Endothelial cell of umbilical vein (primary cell): ENCODE measurements at regions not wholly inside any gene's neighbourhood (a gene's known extent, or its start where the extent isn't known, plus 50 kb on each side); places are given as distances from the start of the nearest gene placed in this dataset.

Experiments used
- EZH2 ChIP-seq: IDR thresholded peaks from 2 replicates; pipeline ENCODE4 v1.6.1; 2012; ENCODE audit warnings: borderline replicate concordance, low read depth, mild to moderate bottlenecking, moderate library complexity, low read length, inconsistent platforms; ENCODE audit not compliant: severe bottlenecking
- FOS ChIP-seq: IDR thresholded peaks from 2 replicates; pipeline ENCODE4 v1.6.1; 2011; ENCODE audit warnings: mild to moderate bottlenecking, low read length, moderate library complexity, borderline replicate concordance; ENCODE audit not compliant: insufficient read depth
- GATA2 ChIP-seq: IDR thresholded peaks from 2 replicates; pipeline ENCODE4 v1.7.0; 2011; ENCODE audit warnings: low read depth, mild to moderate bottlenecking, moderate library complexity, mixed read lengths, low read length; ENCODE audit not compliant: insufficient read length, insufficient read depth
- JUN ChIP-seq: IDR thresholded peaks from 2 replicates; pipeline ENCODE4 v1.6.1; 2011; ENCODE audit warnings: borderline replicate concordance, low read depth; ENCODE audit not compliant: insufficient read length, insufficient read depth
- MAX ChIP-seq: IDR thresholded peaks from 2 replicates; pipeline ENCODE4 v1.6.1; 2011; ENCODE audit not compliant: insufficient read depth, insufficient read length
- MYC ChIP-seq: IDR thresholded peaks from one replicate; pipeline ENCODE4 v1.6.1; 2011; ENCODE audit warnings: mild to moderate bottlenecking, low read depth, low read length
- POLR2A ChIP-seq: IDR thresholded peaks from 2 replicates; pipeline ENCODE4 v1.6.1; 2012; ENCODE audit warnings: low read depth, mild to moderate bottlenecking, control low read depth, low read length
- POLR2AphosphoS5 ChIP-seq: IDR thresholded peaks from 2 replicates; pipeline ENCODE4 v1.6.1; 2012; ENCODE audit warnings: low read depth, mild to moderate bottlenecking, control low read depth, low read length, moderate library complexity; ENCODE audit not compliant: insufficient read depth
- TF ChIP-seq, protein P1 (sequence below), 2 donors: IDR thresholded peaks; 1 replicate in 1 of 2; 2 replicates in 1 of 2; pipeline ENCODE4 v1.5.1; 2011; ENCODE audit warnings: low read length in 2 of 2, mild to moderate bottlenecking in 2 of 2, moderate library complexity in 2 of 2, control low read depth in 1 of 2, inconsistent platforms in 1 of 2, low read depth in 1 of 2; ENCODE audit not compliant: insufficient read depth in 1 of 2; ENCODE audit errors: extremely low read depth in 1 of 2

DNA sequence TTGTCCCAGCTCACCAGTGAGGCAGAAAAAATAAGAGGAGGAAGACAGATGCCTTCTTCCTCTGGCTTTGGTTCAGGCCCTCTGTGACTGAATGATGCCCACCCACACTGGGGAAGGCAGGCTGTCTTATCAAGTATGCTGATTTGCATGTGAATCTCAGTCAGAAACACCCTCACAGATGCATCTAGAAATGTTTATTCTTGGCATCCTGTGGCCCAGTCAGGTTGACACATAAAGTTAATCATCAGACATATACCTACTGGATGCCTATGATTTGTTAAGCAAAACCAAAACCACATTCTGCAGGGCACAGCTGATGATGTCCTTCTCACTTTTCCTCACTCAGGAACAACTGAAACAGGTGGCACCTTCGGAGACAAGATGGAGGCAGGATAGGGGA is 243.4 kb upstream of the KCNN2 start:
- TF ChIP-seq, protein P1, sequence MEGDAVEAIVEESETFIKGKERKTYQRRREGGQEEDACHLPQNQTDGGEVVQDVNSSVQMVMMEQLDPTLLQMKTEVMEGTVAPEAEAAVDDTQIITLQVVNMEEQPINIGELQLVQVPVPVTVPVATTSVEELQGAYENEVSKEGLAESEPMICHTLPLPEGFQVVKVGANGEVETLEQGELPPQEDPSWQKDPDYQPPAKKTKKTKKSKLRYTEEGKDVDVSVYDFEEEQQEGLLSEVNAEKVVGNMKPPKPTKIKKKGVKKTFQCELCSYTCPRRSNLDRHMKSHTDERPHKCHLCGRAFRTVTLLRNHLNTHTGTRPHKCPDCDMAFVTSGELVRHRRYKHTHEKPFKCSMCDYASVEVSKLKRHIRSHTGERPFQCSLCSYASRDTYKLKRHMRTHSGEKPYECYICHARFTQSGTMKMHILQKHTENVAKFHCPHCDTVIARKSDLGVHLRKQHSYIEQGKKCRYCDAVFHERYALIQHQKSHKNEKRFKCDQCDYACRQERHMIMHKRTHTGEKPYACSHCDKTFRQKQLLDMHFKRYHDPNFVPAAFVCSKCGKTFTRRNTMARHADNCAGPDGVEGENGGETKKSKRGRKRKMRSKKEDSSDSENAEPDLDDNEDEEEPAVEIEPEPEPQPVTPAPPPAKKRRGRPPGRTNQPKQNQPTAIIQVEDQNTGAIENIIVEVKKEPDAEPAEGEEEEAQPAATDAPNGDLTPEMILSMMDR (IDR thresholded peaks at IDR 0.05; ENCODE audit: extremely low read depth in 1 of 2, insufficient read depth in 1 of 2, low read depth in 1 of 2, low read length in 2 of 2): no peak
- TF ChIP-seq POLR2A (no peak), MAX (no peak), EZH2 (no peak), FOS (no peak), POLR2AphosphoS5 (no peak), JUN (no peak), MYC (no peak), GATA2 (no peak)
